ENCODE measurements at regions not wholly inside any gene's neighbourhood (a gene's known extent, or its start where the extent isn't known, plus 50 kb on each side); places are given as distances from the start of the nearest gene placed in this dataset.

DNA sequence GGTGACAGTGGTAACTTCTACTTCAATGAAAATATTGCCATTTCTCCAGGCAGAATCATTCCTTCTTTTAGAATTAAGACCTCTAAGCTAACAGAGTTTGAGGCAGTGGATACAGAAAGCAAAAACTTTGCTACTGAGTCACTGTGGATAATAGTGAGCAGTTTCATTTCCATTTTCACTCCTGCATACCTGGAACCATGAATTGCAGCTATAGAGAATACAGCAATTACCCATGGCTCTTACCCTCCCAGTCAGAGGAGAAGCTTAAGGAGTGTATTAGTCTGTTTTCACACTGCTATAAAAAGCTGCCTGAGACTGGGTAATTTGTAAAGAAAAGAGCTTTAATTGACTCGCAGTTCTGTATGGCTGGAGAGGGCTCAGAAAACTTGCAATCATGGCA lies 531.4 kb upstream of the CNTNAP5 start:
- TF ChIP-seq BHLHE40 (IDR thresholded peaks at IDR 0.05; ENCODE audit: borderline replicate concordance): no peak
- TF ChIP-seq FOXK2 (IDR thresholded peaks at IDR 0.05): no peak
- TF ChIP-seq SP1 (IDR thresholded peaks at IDR 0.05): no peak
